Tibial nerve (tissue), 4 donors: ENCODE measurements at regions not wholly inside any gene's neighbourhood (a gene's known extent, or its start where the extent isn't known, plus 50 kb on each side); places are given as distances from the start of the nearest gene placed in this dataset.

Source experiments
- DNase-seq, 2 donors: peaks; one replicate each; pipeline ENCODE4 v3.0.0-alpha.2; 2019; ENCODE audit warnings: low spot score in 2 of 2
- H3K27ac ChIP-seq, 4 donors: fragments of 200-600 bp; sonication (generic) in 3 of 4; one replicate each; pipeline ENCODE4 v1.5.1; 2017 to 2019; ENCODE audit warnings: mild to moderate bottlenecking in 1 of 4
- H3K27me3 ChIP-seq, 2 donors: fragments of 200-600 bp; sonication (generic) in 1 of 2; one replicate each; pipeline versions ENCODE4 v1.5.1 to v1.6.0; 2017 to 2019
- H3K36me3 ChIP-seq, 3 donors: fragments of 200-600 bp; sonication (generic); one replicate each; pipeline ENCODE4 v1.5.1; 2018 to 2019
- H3K4me1 ChIP-seq, 4 donors: fragments of 200-600 bp; sonication (generic) in 3 of 4; one replicate each; pipeline ENCODE4 v1.5.1; 2017 to 2019
- H3K4me3 ChIP-seq, 4 donors: fragments of 200-600 bp; sonication (generic) in 3 of 4; one replicate each; pipeline ENCODE4 v1.5.1; 2017 to 2019; ENCODE audit warnings: mild to moderate bottlenecking in 1 of 4, moderate library complexity in 1 of 4
- H3K9me3 ChIP-seq, 4 donors: fragments of 200-600 bp; sonication (generic) in 3 of 4; one replicate each; pipeline ENCODE4 v1.5.1; 2017 to 2019
- EP300 ChIP-seq, 2 donors: sonication (generic); formaldehyde crosslinking; IDR thresholded peaks; one replicate each; pipeline ENCODE4 v1.6.1; 2017; ENCODE audit warnings: antibody characterized with exemption in 2 of 2, mild to moderate bottlenecking in 1 of 2
- POLR2A ChIP-seq, 2 donors: fragments of 450-650 bp; IDR thresholded peaks; one replicate each; pipeline ENCODE4 v1.6.1; 2017; ENCODE audit warnings: antibody characterized with exemption in 2 of 2, mild to moderate bottlenecking in 2 of 2, moderate library complexity in 2 of 2
- WGBS, 2 donors: methylation state at CpG; one replicate each; pipeline ENCODE4 v1.1.5; 2018; 5-methylcytosine and 5-hydroxymethylcytosine counted together
- TF ChIP-seq, protein P1 (sequence below), 5 experiments: fragments of 200-600 bp in 3 of 5; fragments of 450-650 bp in 2 of 5; sonication (generic) in 3 of 5; IDR thresholded peaks; one replicate each; pipeline ENCODE4 v1.5.1; 2016 to 2019; ENCODE audit warnings: antibody characterized with exemption in 5 of 5, mild to moderate bottlenecking in 3 of 5, moderate library complexity in 2 of 5

DNA sequence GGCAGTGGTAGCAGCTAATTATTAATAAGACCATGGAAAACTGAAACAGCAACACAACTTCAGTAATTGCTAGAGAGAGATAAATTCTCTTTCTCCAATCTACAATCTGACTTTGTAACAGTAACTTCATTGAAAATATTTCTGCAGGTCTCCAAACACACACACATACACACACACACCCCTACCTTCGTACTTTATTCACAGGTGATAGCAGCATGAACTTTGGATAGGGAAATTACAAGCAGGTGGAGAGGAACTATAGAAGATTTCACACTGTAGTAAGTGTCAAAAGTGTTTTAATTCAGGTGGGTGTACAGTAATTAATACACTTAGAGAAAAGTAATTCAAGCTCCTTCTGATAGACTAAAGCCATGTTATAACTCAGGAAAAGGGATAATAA is 587.5 kb downstream of the TUSC7 start:
- no peaks in the 10 kb centered on the region for H3K27me3 ChIP-seq
- H3K9me3 ChIP-seq = no peaks in the 10 kb centered on the region
- no peak overlapping the region for H3K4me3 ChIP-seq
- WGBS, 2 donors = 93 to 94% methylated on average over 1 of the region's 1 CpG
- TF ChIP-seq POLR2A (IDR thresholded peaks at IDR 0.05) = no peak
- TF ChIP-seq, protein P1, sequence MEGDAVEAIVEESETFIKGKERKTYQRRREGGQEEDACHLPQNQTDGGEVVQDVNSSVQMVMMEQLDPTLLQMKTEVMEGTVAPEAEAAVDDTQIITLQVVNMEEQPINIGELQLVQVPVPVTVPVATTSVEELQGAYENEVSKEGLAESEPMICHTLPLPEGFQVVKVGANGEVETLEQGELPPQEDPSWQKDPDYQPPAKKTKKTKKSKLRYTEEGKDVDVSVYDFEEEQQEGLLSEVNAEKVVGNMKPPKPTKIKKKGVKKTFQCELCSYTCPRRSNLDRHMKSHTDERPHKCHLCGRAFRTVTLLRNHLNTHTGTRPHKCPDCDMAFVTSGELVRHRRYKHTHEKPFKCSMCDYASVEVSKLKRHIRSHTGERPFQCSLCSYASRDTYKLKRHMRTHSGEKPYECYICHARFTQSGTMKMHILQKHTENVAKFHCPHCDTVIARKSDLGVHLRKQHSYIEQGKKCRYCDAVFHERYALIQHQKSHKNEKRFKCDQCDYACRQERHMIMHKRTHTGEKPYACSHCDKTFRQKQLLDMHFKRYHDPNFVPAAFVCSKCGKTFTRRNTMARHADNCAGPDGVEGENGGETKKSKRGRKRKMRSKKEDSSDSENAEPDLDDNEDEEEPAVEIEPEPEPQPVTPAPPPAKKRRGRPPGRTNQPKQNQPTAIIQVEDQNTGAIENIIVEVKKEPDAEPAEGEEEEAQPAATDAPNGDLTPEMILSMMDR (IDR thresholded peaks at IDR 0.05) = no peak
- TF ChIP-seq EP300 (IDR thresholded peaks at IDR 0.05) = no peak
- H3K27ac ChIP-seq = no peak overlapping the region
- no peak for DNase-seq
- no peaks in the 10 kb centered on the region for H3K36me3 ChIP-seq
- peaks cover 0 to 1% (median 0%) of the 10 kb centered on the region in 4 donors for H3K4me1 ChIP-seq

DNA sequence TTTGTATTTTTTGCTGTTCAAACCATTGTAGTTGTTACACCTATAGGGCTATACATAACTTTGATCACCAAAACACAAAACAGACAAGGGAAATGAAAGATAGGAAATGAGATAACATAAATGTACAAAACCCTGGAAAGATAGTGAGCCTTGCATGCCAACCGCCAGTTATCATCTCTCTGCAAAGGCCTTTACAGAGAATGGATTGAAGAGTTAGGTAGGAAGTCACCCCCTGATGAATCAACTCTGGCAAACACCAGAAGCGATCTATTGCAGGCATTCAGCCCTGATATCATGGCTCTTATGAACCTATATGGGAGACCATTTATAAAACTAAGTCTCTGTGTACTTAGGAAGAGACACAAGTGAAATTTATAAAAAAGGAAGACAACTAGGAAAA is 588.0 kb downstream of the TUSC7 start:
- no peak overlapping the region for H3K27ac ChIP-seq
- H3K9me3 ChIP-seq = no peaks in the 10 kb centered on the region
- H3K4me3 ChIP-seq = no peak overlapping the region
- H3K4me1 ChIP-seq = peaks cover 0 to 6% (median 0%) of the 10 kb centered on the region in 4 donors
- DNase-seq = no peak
- no peaks in the 10 kb centered on the region for H3K27me3 ChIP-seq
- TF ChIP-seq, protein P1 (IDR thresholded peaks at IDR 0.05) = no peak
- TF ChIP-seq POLR2A (IDR thresholded peaks at IDR 0.05) (no peak), EP300 (IDR thresholded peaks at IDR 0.05) (no peak)
- H3K36me3 ChIP-seq = no peaks in the 10 kb centered on the region
- 91 to 92% methylated on average over 2 of the region's 2 CpGs for WGBS, 2 donors

DNA sequence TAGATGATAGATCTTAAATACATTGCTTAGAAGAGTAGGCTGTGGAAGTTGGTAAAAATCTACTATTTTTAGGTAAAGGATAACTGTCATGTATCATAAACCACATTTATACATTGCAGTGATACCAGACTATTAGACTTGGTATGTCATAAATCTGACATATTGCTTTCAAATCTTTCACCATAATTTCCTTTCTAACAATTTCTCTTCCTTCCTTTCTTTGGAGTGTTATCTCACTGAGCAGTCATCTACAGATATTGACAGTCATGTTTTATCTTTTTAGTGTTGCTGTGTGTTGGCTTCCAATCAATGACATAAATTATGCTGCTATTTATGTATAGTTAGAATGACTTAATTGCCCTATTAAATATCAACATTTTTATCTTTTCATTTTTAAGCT is 588.7 kb downstream of the TUSC7 start:
- Histone ChIP-seq H3K4me1 (peaks cover 0 to 8% (median under 1%) of the 10 kb centered on the region in 4 donors), H3K27ac (no peak overlapping the region), H3K9me3 (no peaks in the 10 kb centered on the region), H3K4me3 (no peak overlapping the region), H3K27me3 (no peaks in the 10 kb centered on the region), H3K36me3 (no peaks in the 10 kb centered on the region)
- DNase-seq = no peak
- TF ChIP-seq EP300 (IDR thresholded peaks at IDR 0.05) (no peak), POLR2A (IDR thresholded peaks at IDR 0.05) (no peak)
- TF ChIP-seq, protein P1 (IDR thresholded peaks at IDR 0.05) = no peak

DNA sequence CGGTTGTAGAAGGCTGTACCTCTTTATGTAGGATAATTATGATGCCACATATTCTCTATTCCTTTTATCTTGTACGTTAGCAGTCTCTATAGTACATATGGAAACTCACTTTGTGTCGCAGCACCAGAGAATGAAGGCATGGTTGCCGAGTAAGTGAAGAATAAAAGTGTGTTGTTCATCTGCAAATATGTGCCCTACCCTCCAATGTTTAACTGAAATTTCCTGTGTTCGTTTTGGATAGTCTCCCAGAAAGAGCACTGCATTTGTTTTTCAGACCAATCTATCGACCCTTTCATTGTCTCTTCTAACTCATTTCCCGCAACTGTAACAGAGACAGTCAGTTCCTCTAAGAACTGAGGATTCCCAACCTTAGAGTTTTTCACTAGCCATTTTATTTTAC is 592.8 kb downstream of the TUSC7 start:
- no peak overlapping the region for H3K27ac ChIP-seq
- WGBS, 2 donors = 16 to 28% methylated on average over 7 of the region's 7 CpGs
- no peaks in the 10 kb centered on the region for H3K9me3 ChIP-seq
- H3K4me1 ChIP-seq = peaks cover 0 to 8% (median 3%) of the 10 kb centered on the region in 4 donors
- no peak for DNase-seq
- H3K4me3 ChIP-seq = no peak overlapping the region
- H3K27me3 ChIP-seq = no peaks in the 10 kb centered on the region
- H3K36me3 ChIP-seq = no peaks in the 10 kb centered on the region
- TF ChIP-seq, protein P1 (IDR thresholded peaks at IDR 0.05) = no peak
- TF ChIP-seq POLR2A (IDR thresholded peaks at IDR 0.05) = no peak
- no peak for TF ChIP-seq EP300 (IDR thresholded peaks at IDR 0.05)

DNA sequence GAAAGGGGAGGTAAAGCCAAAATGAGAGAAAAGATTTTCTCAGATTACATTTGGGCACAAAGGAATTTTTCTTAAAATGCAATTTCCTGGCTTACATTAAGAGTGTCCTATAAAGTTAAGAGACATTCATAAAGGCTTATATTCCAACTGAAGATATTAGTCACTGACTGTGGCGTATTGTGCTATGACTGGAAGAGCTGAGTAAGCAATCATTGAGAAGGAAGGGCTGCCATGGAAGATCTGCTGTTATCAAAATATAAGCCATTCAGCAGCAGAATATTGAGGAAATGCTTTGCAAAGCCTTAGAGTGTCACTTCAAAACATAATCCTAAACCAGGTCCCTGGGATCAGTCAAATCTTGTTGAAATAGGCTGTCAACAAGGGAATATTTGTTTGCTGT is 593.9 kb downstream of the TUSC7 start:
- no peak overlapping the region for H3K4me3 ChIP-seq
- no peak overlapping the region for H3K27ac ChIP-seq
- H3K36me3 ChIP-seq = no peaks in the 10 kb centered on the region
- DNase-seq = no peak
- WGBS, 2 donors = 47 to 55% methylated on average over 1 of the region's 1 CpG
- peaks cover 0 to 8% (median 3%) of the 10 kb centered on the region in 4 donors for H3K4me1 ChIP-seq
- H3K27me3 ChIP-seq = no peaks in the 10 kb centered on the region
- no peaks in the 10 kb centered on the region for H3K9me3 ChIP-seq
- TF ChIP-seq, protein P1 (IDR thresholded peaks at IDR 0.05) = no peak
- TF ChIP-seq POLR2A (IDR thresholded peaks at IDR 0.05) (no peak), EP300 (IDR thresholded peaks at IDR 0.05) (no peak)
